CD4-positive, alpha-beta T cell treated with Interleukin-6 for 4 hours (primary cell): ENCODE measurements at regions not wholly inside any gene's neighbourhood (a gene's known extent, or its start where the extent isn't known, plus 50 kb on each side); places are given as distances from the start of the nearest gene placed in this dataset.
"Not testable (repeated sequence)": the region's sequence is repeated elsewhere in the genome, so short reads cannot be mapped to it uniquely, and the experiment has no call there.

Experiments used
- DNase-seq: peaks from one replicate; pipeline ENCODE4 v3.0.0-alpha.2; 2020; ENCODE audit warnings: mixed read lengths

DNA sequence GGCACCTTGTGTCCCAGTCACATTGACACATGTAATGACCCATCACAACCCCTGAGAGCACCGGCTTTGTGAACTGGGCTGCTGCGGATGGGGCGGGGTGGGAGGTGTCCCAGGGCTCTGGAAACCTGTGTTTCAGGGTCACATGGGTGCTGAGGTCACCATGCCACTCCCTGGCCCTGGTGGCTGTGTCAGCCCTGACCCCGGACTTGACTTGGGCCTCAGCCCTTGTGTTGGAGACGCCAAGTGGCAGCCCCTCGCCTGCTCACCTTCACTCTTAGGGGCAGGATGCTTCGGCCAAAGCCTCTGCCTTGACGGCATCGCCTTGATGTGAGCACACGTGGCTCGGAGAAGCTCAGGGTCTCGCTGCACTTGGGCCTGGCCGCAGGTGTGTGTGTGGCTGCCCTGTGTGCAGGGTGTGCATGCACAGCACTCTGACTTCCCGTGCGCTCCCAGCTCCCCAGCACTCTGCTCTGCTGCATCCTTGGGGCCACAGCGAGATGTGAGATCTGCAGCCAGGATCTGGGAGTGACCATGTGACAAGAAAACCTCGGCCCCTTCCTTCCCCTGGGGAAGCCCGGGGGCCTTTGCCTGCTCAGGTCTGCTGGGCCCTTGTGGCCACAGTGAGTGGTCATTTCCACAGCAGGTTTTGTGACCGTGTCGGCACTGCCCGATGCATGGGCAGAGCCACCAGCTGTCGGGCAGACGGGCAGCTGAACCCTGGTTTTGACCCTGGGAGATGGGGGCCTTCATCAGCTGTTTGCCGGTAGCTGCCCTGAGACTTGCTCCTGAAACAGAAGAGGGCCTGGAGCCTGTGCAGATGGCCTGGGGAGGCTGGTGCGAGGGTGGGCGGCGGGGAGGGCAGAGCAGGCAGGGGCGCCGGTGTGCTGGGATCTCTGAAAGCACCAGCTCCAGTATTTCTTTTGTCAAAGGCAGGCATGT lies 167.4 kb downstream of the KIF26A start:
- no peak for DNase-seq

DNA sequence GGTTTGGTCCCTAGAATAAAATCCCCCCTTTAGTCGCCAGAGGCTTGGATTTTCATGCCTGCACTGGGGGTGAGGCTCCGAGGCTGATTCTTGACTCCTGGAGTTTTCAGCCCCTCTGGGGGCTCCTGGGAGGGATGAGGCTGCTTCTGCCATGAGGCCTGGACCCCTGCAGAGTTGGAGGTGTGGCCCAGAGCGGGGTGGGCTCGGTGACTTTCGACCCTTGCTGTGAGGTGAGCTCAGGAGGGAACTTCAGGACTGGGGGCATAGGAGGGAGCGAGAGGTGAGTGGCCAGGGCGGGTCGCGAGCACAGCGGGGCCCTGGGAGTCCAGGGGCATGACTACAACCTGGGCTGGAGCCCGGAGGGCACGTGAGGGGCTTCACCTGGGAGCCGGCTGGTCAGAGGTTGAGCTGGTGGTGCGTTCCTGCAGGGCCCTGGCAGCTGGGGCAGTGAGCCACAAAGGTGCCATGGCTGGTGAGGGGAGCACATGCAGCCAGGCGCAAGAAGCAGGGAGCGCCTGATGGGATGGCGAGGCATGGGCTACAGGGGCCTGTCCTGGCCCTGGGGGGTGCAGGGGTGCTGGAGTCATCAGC lies 168.2 kb downstream of the KIF26A start:
- no peak for DNase-seq

DNA sequence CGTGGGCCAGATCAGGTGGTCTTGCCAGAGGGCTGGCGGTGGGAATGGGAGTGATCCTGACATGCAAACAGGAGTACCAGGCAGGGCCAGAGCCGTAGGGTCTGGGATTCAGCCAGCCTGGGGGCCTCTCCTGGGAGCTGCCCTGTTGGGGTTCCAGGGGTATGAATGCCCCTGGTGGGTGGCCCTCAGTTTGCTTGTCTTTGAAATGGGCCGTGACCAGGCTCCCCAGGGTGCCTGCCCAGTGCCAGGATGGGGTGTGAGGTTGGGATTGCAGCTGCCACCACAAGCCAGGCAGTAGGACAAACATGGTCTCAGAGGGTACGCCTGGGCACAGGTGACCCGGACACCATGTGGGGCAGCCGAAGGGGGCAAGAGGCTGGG lies 168.8 kb downstream of the KIF26A start:
- no peak for DNase-seq

DNA sequence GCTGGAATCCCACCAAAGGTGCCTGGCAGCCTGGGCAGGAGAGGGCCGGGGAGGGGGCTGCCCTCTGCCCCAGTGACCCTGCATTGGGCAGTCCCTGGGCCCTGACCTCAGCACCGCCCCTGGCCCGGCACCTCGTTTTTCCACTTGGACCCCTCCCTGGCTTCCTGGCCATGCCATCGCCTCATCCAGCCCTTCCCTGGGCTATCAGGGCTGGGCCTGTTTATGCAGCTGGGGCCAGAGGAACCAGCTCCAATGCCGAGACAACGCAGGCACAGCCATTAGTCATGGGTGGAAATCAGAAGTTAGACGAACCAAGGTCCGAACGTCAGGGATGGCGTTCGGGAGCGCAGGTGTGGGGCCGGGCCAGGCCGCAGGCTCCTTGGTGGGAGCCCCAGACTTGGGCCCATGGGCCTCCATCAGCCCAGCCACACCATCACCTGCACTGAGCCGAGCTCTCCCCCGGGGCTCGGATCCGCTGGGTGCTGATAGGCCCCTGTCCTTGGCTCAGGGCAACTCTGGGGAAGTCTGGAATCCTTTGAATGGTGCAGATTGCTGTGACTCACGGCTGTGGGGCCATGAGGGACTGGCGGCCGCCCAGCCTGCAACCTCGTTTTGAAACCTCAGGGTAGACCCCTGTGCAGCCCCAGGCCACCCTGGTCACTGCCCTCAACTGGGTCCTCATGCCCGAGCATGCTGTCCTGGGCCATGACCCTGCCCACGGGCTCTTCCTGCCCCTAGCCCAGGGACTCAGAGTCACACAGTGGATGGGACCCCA lies 169.4 kb downstream of the KIF26A start:
- no peak for DNase-seq

DNA sequence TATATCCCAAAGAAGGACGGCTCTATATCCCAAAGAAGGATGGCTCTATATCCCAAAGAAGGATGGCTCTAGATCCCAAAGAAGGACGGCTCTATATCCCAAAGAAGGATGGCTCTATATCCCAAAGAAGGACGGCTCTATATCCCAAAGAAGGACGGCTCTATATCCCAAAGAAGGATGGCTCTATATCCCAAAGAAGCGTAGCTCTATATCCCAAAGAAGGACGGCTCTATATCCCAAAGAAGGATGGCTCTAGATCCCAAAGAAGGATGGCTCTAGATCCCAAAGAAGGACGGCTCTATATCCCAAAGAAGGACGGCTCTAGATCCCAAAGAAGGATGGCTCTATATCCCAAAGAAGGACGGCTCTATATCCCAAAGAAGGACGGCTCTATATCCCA lies 170.1 kb downstream of the KIF26A start:
- DNase-seq, result not testable (repeated sequence)

DNA sequence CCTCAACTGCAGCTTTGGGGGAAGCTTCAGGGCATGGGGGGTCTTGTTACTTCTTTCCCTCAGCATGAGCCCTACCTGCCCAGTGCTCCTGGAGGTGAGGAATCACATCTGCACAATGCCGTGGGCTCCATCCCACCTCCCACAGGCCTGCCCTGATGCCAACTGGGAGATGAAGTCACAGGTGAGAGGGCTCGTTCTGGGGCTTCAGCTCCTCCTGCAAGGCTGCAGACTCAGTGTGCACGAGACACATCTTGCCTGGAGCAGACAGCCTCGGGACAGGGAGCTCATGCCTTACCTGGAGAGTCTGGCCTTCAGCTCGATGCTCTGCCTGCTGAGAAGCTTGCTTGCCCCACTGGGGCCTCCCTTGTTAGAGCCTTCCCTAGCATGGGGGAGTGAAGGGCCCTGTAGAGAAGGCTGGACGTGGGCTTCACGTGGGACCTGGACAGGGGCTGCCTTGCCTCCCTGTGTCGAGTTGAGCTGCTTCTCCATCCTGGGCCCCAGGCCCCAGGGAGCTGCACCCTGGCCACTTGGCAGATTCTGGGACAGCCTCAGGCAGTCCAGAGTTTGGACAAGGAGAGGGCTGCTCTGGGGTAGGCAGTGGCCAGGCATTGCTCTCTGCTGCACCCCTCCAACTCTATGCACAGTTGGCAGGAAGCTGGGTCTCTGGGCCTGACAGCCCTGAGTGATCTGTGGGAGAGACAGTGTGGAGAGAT lies 171.4 kb downstream of the KIF26A start:
- DNase-seq, result no peak

DNA sequence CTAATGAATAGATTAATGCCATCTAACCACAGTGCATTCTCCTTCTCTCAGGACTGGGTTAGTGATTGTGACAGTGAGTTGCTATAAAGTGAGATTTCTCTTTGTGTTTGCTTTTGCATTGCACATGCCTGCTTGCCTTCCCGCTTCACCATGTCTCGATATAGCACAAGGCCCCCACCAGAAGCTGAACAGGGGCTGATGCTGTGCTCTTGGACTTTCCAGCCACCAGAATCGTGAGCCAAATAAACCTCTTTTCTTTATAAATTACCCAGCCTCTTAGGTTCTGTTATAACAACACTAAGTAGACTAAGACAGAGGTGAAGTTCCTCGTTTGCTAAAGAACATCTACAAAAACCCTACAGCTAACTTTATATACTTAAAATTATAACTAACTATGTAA lies 173.0 kb downstream of the KIF26A start:
- DNase-seq, result no peak

DNA sequence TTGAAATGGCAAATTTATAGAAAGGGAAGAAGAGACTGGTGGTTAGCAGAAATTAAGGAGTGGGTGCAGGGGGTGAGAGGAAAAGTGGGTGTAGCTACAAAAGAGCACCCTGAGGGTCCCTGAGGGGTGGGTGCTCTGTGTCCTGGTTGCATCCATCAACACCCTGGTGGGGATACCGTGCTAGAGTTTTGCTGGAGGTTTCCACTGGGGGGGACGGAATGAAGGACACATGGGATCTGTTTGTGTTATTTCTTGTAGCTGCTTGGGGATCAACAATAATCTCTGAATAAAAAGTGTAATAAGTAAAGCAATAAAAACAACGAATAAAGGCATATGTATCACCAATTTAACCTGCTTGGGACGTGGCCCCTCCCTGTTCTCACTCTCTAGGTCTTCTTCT lies 175.3 kb downstream of the KIF26A start:
- DNase-seq, result no peak

DNA sequence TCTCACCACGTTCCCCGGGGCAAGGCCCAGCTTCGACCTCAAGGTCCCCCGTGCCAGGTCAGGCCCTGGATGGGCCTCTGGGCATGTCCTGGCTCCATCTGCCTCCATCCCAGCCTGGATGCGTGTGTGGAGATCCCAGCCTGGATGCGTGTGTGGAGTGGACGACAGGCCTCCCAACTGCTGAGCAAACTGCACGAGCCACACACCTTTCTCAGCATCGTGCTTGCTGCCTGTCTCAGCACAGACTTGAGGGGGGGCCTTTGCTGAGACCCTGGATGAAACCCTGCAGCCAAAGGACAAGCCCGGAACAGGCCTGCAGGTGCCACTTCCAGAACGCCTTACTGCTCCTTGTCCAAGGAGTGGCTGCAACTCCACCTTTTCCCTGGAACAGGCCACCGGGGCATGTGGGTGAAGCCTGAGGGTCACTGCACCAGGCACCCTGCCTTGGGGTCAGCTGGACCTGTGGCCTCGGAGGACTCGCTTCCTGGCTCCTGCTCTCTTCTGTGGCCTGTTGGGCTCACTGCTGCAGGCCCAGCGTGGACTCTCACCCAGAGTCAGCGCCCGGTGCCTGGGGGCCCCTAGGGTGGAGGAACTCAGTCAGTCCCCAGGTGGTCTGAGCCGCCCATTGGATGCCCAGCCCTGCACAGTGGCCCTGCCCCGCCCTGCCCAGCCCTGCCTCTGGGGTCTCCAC lies 176.0 kb downstream of the KIF26A start:
- no peak for DNase-seq

DNA sequence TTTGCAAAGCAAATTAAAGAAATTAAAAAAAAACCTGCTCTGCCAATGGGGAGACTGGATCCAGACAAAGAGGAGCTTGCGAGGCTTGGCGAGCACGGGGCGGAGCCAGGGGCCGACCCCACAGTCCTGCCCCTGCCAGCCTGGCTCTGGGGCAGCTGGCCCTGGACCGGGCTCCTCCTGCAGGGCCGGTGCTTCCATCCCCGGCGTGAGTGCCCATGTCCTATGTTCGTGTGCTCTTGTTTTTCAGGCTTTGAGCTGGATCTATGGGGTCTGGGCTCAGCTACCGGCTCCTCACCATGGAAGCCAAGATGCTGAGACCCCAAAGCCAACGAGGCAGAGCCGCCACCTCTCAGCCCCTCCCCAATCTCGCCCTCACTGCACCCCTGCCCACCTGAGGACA lies 176.8 kb downstream of the KIF26A start:
- no peak for DNase-seq

DNA sequence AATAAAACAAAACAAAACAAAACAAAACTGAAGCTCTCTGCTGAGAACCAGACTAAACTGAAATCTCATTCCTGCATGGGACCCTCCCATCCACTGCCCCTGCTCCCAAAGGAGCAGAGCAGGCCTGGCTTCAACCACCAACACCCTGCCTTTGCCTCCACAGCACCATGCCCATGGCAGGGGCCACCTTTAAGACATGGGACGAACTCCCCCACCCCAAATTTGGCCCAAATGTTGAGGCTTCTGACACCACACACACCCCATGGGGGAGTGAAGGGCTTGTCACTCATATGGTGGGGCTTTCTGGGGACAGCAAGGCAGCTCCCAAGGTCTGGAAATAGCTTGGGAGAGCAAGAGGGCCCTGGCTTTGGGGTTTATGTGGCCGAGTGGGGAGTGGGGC lies 177.2 kb downstream of the KIF26A start:
- DNase-seq, result no peak

DNA sequence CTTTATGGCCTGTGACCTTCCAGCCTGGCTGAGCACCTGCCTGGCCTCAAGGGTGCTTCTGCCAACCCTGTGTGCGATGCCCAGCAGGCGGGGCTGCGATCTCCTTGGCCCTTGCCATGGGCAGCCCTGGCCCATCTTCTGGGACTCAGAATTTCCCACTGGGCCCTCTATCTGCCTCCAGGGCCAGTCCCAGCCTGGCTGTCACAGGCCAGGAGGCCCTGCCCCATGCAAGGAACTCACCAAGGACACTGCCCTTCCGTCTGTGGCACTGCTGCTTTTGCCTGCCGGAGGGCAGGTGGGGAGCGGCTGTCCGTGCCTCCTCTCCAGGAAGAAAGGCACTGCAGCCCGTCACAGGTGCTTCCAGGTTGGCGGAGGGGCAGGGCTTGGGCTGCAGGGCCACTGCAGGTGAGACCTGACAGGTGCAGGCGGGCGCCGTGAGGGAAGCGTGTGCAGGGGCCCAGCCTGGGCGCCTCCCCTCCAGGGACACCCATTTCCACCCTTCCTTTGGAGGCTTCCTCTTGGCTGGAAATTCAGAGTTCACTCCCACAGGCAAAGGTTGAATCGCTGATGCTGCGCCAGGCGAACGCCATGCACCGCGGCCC lies 177.8 kb downstream of the KIF26A start:
- DNase-seq, result no peak

DNA sequence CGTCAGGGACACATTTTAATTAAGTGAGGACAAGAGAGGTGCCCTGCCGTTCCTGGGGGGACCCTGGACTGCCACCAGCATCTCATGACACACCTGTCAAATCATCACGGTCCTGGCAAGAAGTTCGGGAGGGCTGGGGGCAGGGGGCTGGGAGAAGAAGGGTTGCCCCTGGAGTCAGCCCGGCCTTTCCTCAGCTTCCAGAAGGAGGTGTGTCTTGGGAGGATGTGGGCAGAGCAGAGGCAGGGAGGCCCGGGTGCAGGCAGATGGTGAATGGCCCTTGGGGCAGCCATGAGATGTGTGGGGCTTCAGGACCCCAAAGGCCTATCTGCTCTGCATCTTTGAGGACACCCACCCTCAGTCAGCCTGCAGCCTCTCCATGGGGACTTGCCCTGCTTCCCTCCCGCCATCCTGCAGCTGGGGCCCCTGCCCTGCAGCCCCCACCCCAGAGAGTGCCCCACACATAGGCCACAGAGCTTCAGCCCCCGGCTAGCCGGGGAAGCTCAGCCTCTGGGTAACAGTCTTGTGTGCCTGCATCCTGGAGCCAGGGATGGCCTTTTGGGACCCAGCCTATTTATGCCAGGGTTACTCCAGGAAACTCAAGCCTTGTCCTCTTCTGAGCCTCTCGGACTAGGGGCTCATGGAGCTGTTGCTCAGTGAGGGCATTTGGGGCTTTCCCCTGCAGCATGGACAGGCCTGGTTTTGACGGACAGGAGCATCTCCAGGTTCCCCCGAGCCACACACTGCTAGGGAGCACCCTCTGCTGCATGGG lies 178.5 kb downstream of the KIF26A start:
- DNase-seq, result no peak

DNA sequence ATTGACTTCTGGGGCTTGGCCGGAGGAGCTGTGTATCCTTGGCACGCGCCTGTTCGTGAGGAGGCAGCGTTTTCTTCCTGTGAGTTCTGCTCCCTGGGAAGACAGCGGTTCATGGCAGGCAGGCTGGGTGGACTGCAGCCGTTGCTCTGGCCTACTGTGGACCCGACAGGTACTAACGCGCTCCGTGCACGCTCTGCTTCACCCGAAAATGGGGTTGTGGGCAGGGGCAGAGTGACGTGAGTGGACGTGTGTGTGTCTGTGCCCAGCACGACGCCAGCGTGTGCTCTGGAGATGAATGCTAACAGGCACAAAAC lies 179.1 kb downstream of the KIF26A start:
- DNase-seq, result no peak

DNA sequence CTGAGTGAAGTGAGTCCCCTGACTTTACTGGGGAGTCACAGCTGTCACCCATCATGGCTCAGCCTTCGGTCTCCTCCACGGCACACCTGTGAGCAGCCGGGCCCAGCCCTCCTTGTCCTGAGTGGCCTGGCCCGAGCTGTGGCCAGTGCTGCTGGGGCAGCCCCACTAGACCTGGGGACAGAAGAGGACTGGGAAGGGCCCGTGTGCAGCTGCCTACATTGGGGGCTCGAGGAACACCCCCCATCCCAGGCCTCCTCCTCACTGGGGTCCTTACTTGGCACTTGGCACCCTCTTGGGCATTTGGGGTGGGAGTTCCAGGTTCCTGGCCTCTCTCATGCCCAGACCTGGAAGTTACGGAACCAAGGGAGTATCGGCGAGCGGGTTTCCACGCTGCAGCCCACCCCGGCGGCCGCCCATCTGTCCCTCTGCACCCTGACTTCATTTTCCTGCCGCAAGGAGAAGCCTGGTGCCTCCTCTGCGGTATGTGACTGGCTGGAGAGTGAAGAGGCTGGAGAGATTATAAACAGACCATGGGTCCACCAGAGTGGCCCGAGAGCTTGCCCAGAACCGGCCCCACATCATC lies 179.7 kb downstream of the KIF26A start:
- no peak for DNase-seq

DNA sequence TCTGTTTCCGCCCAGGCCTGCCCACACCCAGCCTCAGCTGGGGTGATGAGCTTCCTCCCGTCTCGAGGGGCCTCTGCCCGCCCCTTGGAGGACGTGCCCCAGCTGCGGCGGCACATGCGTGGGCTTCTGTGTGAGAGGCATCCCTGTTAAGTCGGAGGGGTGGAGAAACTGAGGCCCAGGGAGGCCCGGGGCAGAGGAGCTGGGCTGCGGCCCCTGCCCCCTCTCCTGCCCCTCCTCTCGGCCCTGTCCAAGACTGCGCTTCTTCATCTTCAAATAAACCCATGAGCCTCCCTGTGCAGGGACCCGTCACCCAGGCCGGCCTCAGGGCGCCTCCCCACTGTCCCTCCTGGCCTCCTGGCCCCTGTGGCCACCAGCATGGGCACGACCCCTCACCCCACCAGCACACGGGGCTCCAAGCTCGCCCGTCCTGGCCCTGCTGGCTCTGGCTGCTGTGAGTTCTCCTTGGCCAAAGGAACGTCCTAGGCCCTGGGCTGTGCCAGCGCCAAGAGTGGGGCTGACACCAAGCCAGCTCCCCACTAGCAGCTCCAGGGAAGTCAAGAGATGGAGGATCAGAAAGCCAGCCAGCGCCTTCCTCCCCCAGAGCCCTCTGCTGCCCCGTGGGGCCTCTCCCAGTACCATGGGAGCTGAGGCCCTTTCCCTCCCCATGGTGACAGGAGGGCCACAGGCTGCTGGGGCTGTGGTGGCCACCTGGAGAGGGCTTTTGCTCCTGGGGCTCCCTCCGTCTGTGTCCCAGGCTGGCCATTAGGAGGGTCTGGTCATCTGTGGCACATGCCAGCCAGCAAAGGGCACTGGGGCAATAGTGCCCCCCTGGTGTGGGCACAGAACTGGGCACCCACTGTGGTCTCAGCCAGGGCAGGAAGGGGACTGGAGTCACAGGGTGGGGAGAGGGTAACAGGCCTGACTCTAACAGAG lies 180.4 kb downstream of the KIF26A start:
- DNase-seq, result no peak

DNA sequence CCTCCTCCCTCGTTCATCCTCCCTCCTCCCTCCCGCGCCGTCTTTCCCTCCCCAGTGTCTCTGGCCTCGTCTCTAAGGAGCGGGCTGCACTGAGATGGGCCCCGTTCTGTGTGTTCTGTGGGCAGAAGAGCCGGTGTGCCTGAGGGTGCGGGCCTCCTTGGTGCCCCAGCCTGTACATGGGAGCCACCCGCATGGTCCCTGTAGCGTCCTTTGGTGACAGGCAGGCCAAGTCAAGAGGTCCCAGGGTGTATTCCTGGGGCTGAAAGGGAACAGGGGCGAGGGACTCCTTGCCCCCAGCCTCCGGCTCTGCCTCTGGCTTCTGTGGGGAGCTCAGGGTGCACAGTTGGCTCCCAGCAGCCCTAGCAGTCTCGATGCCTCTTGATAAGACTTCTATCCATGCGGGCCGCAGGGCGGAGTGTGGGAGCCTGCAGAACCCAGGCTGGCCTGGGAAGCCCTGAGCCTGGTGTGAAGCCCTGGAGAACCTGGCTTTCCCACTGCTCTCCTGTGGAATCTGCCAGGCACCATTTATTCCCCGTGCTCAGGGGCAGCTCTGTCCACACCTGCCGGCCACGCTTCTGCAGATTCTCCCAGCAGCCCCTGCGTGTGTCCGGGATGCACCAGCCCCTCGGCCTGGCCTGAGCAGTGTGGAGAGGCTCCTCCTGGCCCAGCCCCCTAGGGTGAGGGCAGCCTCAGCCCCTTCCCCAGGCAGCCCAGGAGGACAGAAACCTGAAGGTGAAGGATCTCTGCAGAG lies 181.3 kb downstream of the KIF26A start:
- DNase-seq, result no peak

DNA sequence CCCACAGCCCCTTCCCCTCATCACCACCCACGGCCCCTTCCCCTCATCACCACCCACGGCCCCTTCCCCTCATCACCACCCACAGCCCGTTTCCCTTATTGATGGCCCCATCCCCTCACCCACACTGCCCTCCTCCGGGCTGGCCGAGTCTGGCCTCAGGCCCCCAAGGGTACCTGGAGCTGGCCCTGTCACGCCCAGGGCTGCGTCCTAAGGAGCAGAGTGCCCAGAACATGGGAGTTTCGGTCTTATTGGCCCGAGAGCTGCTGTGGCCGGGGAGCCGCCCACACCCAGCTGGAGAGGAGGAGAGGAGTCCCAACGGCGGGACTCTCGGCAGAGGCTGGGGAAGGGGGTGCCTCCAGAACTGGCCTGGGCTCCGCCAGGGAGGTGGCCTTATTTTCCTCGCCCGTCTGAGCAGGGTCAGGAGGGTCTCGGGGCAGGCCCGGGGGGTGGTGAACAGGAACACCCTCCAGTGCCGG lies 182.3 kb downstream of the KIF26A start:
- no peak for DNase-seq
